ENCODE measurements at regions not wholly inside any gene's neighbourhood (a gene's known extent, or its start where the extent isn't known, plus 50 kb on each side); places are given as distances from the start of the nearest gene placed in this dataset.
A peak's percentile ranks its signal among the peaks of the same experiment; 100 is the strongest.

- TF ChIP-seq EZH2 (IDR thresholded peaks at IDR 0.05) = no peak
- no peak for TF ChIP-seq YY1 (IDR thresholded peaks at IDR 0.05; ENCODE audit: extremely low read depth, insufficient replicate concordance, low read depth, low read length)
- TF ChIP-seq CTCF (IDR thresholded peaks at IDR 0.05 in 2 of 3, conservative IDR thresholded peaks at IDR 0.05 in 1 of 3; ENCODE audit: borderline replicate concordance in 1 of 3, insufficient read depth in 1 of 3, low read depth in 2 of 3, low read length in 2 of 3) = peak in 2 of 3 experiments; percentile 17 to 18; a peak in 1 of 6 replicates
These were observed 278.4 kb upstream of the DDX18 start for GRCh38 chr2:117536139-117536538.
